Ecto neural progenitor cell (in vitro differentiated cells): ENCODE measurements at regions not wholly inside any gene's neighbourhood (a gene's known extent, or its start where the extent isn't known, plus 50 kb on each side); places are given as distances from the start of the nearest gene placed in this dataset.
A peak's percentile ranks its signal among the peaks of the same experiment; 100 is the strongest.

ENCODE experiments used
- DNase-seq: peaks from one replicate; pipeline ENCODE4 v3.0.0-alpha.2; 2018; ENCODE audit warnings: low spot score

DNA sequence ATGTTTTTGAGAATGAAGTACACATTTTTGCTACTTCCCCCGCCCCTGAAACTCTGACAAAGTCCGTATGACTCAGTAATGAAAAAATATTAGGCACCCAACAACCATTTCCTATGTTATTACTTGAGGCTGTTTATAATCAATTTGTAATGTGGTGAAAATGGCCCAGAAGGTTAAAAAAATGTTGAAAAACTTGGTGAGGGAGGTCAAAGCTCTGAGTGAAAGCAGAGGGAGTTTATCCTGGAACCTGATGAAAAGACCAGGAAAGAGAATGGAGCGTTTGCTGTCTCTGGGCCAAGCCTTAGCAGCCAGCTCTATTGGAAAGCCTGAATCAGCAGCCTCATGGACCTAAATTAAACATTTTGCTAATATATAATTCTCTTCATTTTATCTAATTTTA, 367.7 kb upstream of the NEGR1 start:
- DNase-seq: no peak

DNA sequence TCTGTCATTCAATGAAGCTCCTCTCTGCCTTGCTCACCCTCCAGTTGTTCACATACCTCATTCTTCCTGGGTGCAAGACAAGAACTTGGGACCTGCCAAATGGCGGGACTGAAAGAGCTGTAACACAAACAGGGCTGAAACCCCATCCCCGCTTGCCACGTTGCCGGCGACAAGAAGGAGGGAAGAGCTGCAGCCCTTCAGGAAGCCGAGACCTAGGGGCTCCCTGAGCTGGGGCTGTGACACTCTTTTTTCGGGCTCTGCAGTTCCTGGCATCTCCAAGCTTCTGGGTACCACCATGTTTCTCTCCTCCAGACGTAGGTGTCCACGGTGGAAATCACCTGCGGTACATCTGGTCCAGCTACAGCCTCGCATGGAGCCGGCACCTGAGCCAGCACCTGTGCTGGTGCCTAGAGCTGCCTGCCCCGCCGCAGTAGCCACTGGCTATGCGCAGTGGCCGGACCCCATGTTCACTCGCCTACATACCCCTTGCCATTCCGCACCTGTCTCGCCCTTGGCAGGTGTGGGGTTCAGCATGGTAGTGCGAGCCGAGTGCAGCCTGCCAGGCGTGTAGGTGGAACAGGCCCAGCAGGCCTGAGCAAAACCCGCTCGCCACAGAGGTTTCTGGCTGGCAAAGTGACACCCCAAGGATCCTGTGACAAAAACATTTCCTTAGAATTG, 367.0 kb upstream of the NEGR1 start:
- no peak for DNase-seq

GRCh38 chr1:72648465-72648864, 366.1 kb upstream of the NEGR1 start:
- DNase-seq: no peak

GRCh38 chr1:72643142-72643541, 360.8 kb upstream of the NEGR1 start:
- no peak for DNase-seq

GRCh38 chr1:72637593-72637992, 355.3 kb upstream of the NEGR1 start:
- DNase-seq: no peak

GRCh38 chr1:72636631-72637030, 354.3 kb upstream of the NEGR1 start:
- no peak for DNase-seq

GRCh38 chr1:72635719-72636118, 353.4 kb upstream of the NEGR1 start:
- DNase-seq: no peak

DNA sequence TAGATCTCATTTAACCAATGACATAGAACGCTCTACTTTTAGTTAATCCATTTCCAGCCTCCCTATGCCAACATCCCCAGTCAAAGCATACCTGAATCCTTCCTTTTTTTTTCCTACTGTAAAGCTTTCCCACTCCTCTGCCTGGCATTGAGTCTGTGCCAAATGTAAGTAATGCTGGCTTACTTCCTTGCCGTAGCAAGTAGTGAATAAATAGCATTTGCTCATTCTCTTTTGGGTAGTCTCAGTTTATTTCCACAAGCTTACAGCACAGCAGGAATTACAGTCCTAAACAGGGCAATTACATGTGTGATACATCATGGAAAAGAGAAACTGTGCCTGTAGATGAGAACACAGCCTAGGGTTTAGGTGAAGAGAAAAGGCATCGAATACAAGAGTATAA, 352.6 kb upstream of the NEGR1 start:
- DNase-seq: no peak

- no peak for DNase-seq
Measured at GRCh38 chr1:72631449-72631848, 349.1 kb upstream of the NEGR1 start.

DNA sequence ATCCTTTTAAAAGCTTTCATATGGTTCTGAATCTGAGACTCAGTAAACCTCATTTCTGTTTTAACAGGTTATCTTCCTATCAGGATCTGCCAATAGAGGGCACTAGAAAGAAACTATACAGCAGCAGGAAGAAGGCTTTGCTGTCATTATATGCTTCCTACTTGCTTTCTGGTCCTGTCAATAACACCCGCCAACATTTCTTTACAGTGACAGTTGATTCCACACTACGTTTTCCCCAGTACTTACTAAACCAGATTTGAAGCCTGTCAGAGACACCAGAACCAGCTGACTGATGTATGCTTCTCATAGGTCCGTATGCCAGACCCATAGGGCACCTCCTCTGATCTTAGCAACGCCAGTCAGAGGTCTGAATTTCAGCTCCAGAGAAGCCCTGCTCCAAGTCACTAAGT, 341.0 kb upstream of the NEGR1 start:
- peak; percentile 47 for DNase-seq

GRCh38 chr1:72620453-72620852, 338.1 kb upstream of the NEGR1 start:
- DNase-seq: no peak

GRCh38 chr1:72606216-72606810, 324.0 kb upstream of the NEGR1 start:
- no peak for DNase-seq

- no peak for DNase-seq
Measured at GRCh38 chr1:72601035-72601674, 318.8 kb upstream of the NEGR1 start.

- DNase-seq: no peak
Measured at GRCh38 chr1:72586023-72586685, 303.8 kb upstream of the NEGR1 start.

DNA sequence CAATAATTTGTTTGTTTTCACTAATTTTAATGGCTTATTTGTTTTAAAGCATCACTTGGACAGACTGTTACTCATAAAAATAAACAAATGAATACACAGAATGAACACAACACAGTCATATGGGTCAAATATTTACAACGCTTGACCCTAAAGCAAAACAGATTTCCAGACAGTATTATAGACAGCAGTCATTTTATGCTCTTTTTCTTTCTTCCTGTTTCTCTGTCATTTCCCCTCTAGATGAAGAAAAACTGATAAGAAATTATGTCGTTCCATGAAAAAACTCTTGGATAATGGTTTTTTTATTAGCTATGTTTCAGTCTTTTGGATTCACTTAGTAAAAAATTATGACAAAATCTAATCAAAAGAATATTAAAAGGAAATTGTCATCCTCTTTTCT, 297.3 kb upstream of the NEGR1 start:
- no peak for DNase-seq

- DNase-seq: no peak
Measured at GRCh38 chr1:72570815-72571214, 288.5 kb upstream of the NEGR1 start.

GRCh38 chr1:72568113-72568512, 285.8 kb upstream of the NEGR1 start:
- DNase-seq: no peak

DNA sequence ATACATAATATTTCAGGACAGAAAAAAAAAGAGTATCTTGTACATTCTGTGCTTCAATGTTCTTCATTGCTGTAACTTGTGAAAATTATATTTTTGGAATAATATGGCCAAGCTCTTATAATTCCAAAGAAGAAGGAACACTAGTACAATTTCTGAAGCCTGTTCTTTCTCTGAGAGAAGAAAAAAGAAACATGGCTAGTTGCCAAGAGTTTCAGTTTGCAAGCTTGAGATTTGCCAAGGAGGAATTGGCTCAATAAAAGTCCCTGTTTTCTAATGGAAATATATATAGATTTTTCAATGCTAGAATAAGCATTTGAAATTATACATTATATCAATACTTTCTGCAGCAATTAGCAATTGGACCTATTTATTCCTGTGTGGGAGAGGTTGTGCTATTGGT, 285.2 kb upstream of the NEGR1 start:
- DNase-seq: no peak

DNA sequence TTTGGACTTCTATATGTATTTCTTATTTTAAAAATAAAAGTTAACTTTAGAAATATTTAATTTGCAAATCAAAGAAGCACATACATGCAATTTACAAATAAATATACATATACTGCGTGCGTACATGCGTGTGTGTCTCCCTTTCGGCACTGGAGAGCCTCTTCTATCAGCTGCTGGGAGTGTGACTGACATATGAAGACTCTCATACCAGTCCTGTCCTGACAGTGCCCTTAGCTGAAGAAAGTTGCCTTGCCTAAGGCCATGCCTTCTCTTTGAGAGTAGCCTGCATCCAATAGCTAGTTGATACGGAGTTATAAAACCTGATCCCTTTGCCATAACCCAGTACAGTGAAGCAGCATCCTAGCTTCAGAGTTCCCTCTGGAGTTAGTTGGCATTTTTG, 282.4 kb upstream of the NEGR1 start:
- no peak for DNase-seq

DNA sequence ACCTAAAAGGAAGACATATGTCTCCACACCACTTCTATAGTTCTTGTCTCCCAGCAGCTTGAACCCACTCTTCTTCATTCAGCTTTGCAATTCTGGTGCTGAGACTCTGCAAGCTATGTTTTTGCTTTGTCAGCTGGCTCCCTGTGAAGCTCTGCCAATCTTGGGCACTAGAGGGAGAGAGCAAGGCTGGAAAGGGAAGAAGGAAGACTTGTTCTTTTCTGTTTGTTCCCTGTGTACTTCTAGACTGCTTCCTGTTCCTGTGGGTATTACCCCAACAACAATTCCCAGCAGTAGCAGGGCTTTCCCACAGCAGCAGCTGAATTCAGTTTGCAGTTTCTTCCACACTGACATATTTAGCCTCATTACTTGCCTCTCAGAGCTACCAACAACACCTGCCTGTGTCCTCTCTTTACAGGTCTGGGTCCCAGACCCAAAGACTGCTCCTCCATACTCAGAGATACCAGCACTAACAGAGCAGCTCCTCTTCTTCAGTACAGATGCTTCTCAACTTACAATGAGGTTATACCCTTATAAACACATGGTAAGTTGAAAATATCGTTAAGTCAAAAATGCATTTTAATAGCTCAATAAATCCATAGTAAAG, 275.2 kb upstream of the NEGR1 start:
- DNase-seq: peak; percentile 51

GRCh38 chr1:72547412-72547811, 265.1 kb upstream of the NEGR1 start:
- no peak for DNase-seq

GRCh38 chr1:72540674-72541073, 258.3 kb upstream of the NEGR1 start:
- no peak for DNase-seq

- DNase-seq: no peak
Measured at GRCh38 chr1:72535470-72535869, 253.1 kb upstream of the NEGR1 start.
